HG03045 (cell line): ENCODE measurements at regions not wholly inside any gene's neighbourhood (a gene's known extent, or its start where the extent isn't known, plus 50 kb on each side); places are given as distances from the start of the nearest gene placed in this dataset.

Source experiments
- ATAC-seq: cut with Tn5 transposase; IDR thresholded peaks from one replicate; pipeline ENCODE4 v1.9.1; 2021; ENCODE audit warnings: mild to moderate bottlenecking, moderate library complexity; ENCODE audit not compliant: unreplicated experiment

- ATAC-seq = no peak
Measured at GRCh38 chr2:198375083-198375410, 570.7 kb downstream of the PLCL1 start.

GRCh38 chr2:198374375-198375082, 570.1 kb downstream of the PLCL1 start:
- no peak for ATAC-seq

- ATAC-seq = peak; percentile 96
Measured at GRCh38 chr2:198371921-198372543, 567.6 kb downstream of the PLCL1 start.

- ATAC-seq = no peak
Measured at GRCh38 chr2:198371329-198371728, 566.9 kb downstream of the PLCL1 start.

- ATAC-seq = no peak
Measured at GRCh38 chr2:198368089-198368488, 563.7 kb downstream of the PLCL1 start.

- no peak for ATAC-seq
Measured at GRCh38 chr2:198362740-198363139, 558.3 kb downstream of the PLCL1 start.

GRCh38 chr2:198359308-198359707, 554.9 kb downstream of the PLCL1 start:
- no peak for ATAC-seq

GRCh38 chr2:198356157-198356556, 551.8 kb downstream of the PLCL1 start:
- no peak for ATAC-seq

- no peak for ATAC-seq
Measured at GRCh38 chr2:198351647-198352046, 547.3 kb downstream of the PLCL1 start.

GRCh38 chr2:198347946-198348345, 543.6 kb downstream of the PLCL1 start:
- ATAC-seq = no peak

- no peak for ATAC-seq
Measured at GRCh38 chr2:198347349-198347748, 543.0 kb downstream of the PLCL1 start.

- ATAC-seq = no peak
Measured at GRCh38 chr2:198343471-198343870, 539.1 kb downstream of the PLCL1 start.

- ATAC-seq = no peak
Measured at GRCh38 chr2:198340846-198341245, 536.5 kb downstream of the PLCL1 start.

- ATAC-seq = no peak
Measured at GRCh38 chr2:198339116-198339515, 534.7 kb downstream of the PLCL1 start.

GRCh38 chr2:198337368-198337767, 533.0 kb downstream of the PLCL1 start:
- ATAC-seq = no peak

- ATAC-seq = no peak
Measured at GRCh38 chr2:198328454-198328853, 524.1 kb downstream of the PLCL1 start.

- no peak for ATAC-seq
Measured at GRCh38 chr2:198327526-198327925, 523.1 kb downstream of the PLCL1 start.

- ATAC-seq = no peak
Measured at GRCh38 chr2:198326431-198326830, 522.0 kb downstream of the PLCL1 start.

GRCh38 chr2:198325359-198325758, 521.0 kb downstream of the PLCL1 start:
- ATAC-seq = no peak

- ATAC-seq = no peak
Measured at GRCh38 chr2:198324071-198324470, 519.7 kb downstream of the PLCL1 start.

GRCh38 chr2:198322275-198322674, 517.9 kb downstream of the PLCL1 start:
- no peak for ATAC-seq

GRCh38 chr2:198321522-198322088, 517.2 kb downstream of the PLCL1 start:
- no peak for ATAC-seq
